GM12891 (cell line): ENCODE measurements at regions not wholly inside any gene's neighbourhood (a gene's known extent, or its start where the extent isn't known, plus 50 kb on each side); places are given as distances from the start of the nearest gene placed in this dataset.
"Not testable (repeated sequence)": the region's sequence is repeated elsewhere in the genome, so short reads cannot be mapped to it uniquely, and the experiment has no call there.

Experiments
- DNase-seq: peaks from one replicate; pipeline ENCODE4 v3.0.0; 2011; ENCODE audit warnings: low spot score; ENCODE audit not compliant: insufficient read length
- FAIRE-seq: peaks from 2 replicates; lab custom pipeline; 2011; peaks lifted over from hg19 to GRCh38; lab: Jason Lieb, UNC
- PAX5 ChIP-seq: IDR thresholded peaks from 2 replicates; pipeline ENCODE4 v1.6.1; 2011; ENCODE audit warnings: low read length, moderate library complexity, mild to moderate bottlenecking; ENCODE audit not compliant: insufficient read depth, severe bottlenecking
- POLR2A ChIP-seq: IDR thresholded peaks from 2 replicates; pipeline ENCODE4 v1.6.1; 2011; ENCODE audit warnings: low read depth, low read length, control low read depth
- POLR2AphosphoS5 ChIP-seq: IDR thresholded peaks from 2 replicates; pipeline ENCODE4 v1.6.1; 2011; ENCODE audit warnings: low read depth, low read length, control low read depth
- POU2F2 ChIP-seq: IDR thresholded peaks from 2 replicates; pipeline ENCODE4 v1.6.1; 2011; ENCODE audit warnings: low read depth, mild to moderate bottlenecking, control low read depth, low read length, moderate library complexity
- SPI1 ChIP-seq: IDR thresholded peaks from 2 replicates; pipeline ENCODE4 v1.6.1; 2011; ENCODE audit warnings: low read depth, low read length, control low read depth
- TAF1 ChIP-seq: IDR thresholded peaks from 2 replicates; pipeline ENCODE4 v1.6.1; 2011; ENCODE audit warnings: low read depth, low read length, control low read depth

DNA sequence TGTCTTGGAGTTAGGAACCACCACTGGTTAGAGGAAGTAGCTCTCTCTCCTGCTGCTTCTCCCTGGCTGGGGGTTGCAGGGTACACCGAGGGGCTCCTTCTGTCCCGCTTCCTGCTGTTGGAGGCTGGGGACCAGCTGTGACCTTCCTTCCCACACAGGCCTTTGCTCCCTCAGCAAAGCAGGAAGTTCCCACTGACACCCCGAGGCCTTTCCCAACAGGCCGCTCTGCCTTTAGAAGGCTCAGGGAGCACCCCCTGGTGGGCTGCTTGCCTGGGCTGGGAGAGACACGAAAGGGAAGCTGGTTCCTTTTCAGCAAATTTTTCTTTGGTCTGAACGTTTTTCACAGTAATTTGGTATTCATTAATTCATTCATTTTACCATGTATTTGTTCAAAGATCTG, 527.9 kb upstream of the B3GAT1 start:
- DNase-seq, result no peak
- no peak for TF ChIP-seq POLR2A
- TF ChIP-seq PAX5, result no peak
- TF ChIP-seq POU2F2, result no peak
- no peak for FAIRE-seq

GRCh38 chr11:134939031-134939430, 527.0 kb upstream of the B3GAT1 start:
- TF ChIP-seq SPI1 (no peak), POLR2AphosphoS5 (no peak), POLR2A (no peak), PAX5 (no peak), POU2F2 (no peak), TAF1 (no peak)
- no peak for FAIRE-seq
- DNase-seq, result no peak

DNA sequence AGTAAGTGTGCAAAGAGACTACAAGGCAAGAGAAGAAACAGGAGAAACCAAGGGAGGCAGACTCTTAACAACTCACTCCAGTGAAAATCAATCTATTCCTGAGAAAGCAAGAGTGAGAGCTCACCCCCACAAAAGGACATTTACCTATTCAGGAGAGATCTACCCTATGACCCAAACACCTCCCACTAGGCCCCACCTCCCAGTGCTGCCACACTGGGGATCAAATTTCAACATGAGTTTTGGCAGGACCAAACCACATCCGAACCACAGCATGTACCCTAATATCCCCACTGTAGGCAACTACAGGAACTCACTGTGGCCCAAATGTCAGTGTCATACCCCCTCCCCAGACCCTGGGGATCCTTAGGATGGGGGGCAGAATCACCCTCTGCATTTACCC, 526.2 kb upstream of the B3GAT1 start:
- FAIRE-seq (no peak), DNase-seq (no peak)
- no peak for TF ChIP-seq TAF1
- TF ChIP-seq SPI1, result no peak
- no peak for TF ChIP-seq PAX5
- TF ChIP-seq POLR2A, result no peak
- TF ChIP-seq POLR2AphosphoS5, result no peak
- no peak for TF ChIP-seq POU2F2

DNA sequence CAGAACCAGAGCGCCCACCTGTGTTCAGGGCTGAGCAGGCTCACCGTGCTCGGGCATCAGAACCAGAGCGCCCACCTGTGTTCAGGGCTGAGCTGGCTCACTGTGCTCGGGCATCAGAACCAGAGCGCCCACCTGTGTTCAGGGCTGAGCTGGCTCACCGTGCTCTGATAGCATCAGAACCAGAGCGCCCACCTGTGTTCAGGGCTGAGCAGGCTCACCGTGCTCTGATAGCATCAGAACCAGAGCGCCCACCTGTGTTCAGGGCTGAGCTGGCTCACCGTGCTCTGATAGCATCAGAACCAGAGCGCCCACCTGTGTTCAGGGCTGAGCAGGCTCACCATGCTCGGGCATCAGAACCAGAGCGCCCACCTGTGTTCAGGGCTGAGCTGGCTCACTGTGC, 525.2 kb upstream of the B3GAT1 start:
- not testable (repeated sequence) for FAIRE-seq, DNase-seq

DNA sequence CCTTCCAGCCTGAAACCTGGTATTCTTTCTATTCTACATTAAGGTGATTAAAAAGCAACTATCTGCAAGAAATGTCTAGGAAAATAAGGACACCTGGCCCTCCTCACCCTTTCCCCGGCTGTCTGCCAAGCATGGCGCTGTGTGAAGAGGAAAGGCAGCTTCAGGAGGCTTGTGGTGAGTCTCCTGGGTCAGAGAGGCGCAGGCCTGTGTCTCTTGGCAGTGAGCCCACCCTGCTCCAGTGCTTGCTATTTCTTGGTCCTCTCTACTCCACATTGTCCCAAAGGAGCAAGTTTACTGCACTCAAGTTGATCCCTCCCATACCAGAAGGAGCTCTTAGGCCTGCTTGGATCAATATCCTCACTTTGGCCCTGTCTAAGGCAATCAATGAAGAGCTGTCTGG, 520.7 kb upstream of the B3GAT1 start:
- TF ChIP-seq POLR2AphosphoS5 (no peak), TAF1 (no peak), SPI1 (no peak), POU2F2 (no peak), PAX5 (no peak), POLR2A (no peak)
- no peak for DNase-seq
- FAIRE-seq, result no peak

GRCh38 chr11:134925432-134925831, 513.4 kb upstream of the B3GAT1 start:
- FAIRE-seq, result peak; percentile 63
- TF ChIP-seq POLR2AphosphoS5 (no peak), POLR2A (no peak), PAX5 (no peak), SPI1 (no peak), TAF1 (no peak), POU2F2 (no peak)
- no peak for DNase-seq

- no peak for DNase-seq
- no peak for FAIRE-seq
- TF ChIP-seq POLR2A (no peak), TAF1 (no peak), POU2F2 (no peak), POLR2AphosphoS5 (no peak), PAX5 (no peak)
Measured at GRCh38 chr11:134923441-134923840, 511.4 kb upstream of the B3GAT1 start.

GRCh38 chr11:134921938-134922337, 509.9 kb upstream of the B3GAT1 start:
- TF ChIP-seq PAX5, result no peak
- TF ChIP-seq POLR2A, result no peak
- no peak for TF ChIP-seq POU2F2
- TF ChIP-seq SPI1, result no peak
- no peak for TF ChIP-seq TAF1
- TF ChIP-seq POLR2AphosphoS5, result no peak
- DNase-seq (no peak), FAIRE-seq (no peak)

DNA sequence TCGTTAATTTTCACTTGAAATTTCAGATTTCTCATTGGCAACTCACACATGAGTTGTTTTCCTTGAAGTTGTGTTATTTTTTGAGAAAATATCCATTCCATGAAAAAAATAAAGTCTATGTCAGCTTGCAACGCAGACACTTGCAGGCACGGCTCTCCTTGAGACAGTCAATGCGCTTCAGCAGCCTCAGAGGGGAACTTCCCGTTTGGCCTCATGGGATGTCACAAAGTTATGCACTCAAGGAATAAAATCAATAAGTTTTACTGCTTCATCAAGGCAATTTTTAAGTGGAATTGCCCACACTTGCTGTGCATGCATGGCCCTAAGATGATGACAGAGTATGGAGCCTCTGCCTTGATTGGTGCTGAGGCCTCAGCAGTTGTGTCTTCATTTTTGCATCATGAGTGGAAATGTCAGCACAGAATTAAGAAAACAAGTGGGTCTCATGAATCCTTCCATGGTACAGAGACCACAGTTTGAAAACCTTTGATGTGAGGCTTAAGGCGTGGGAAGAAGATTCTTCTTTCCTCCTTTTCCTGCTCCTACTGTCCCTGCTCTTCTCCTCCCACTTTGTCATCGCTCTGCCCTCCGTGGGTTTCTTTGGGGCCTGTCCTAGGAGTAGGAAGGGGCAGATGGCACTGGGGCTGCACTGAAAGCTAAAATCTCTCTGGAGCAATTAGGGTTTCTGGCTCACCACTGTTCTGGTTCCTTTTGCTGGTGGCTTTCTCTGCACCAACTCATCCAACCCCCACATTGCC, 509.0 kb upstream of the B3GAT1 start:
- DNase-seq, result no peak
- no peak for TF ChIP-seq SPI1
- TF ChIP-seq PAX5, result no peak
- no peak for TF ChIP-seq POLR2AphosphoS5
- no peak for TF ChIP-seq TAF1
- TF ChIP-seq POU2F2, result no peak
- TF ChIP-seq POLR2A, result no peak
- no peak for FAIRE-seq

- TF ChIP-seq POU2F2 (no peak), POLR2AphosphoS5 (no peak), POLR2A (no peak), SPI1 (no peak), TAF1 (no peak), PAX5 (no peak)
- FAIRE-seq, result no peak
- no peak for DNase-seq
Measured at GRCh38 chr11:134916421-134917213, 504.6 kb upstream of the B3GAT1 start.

DNA sequence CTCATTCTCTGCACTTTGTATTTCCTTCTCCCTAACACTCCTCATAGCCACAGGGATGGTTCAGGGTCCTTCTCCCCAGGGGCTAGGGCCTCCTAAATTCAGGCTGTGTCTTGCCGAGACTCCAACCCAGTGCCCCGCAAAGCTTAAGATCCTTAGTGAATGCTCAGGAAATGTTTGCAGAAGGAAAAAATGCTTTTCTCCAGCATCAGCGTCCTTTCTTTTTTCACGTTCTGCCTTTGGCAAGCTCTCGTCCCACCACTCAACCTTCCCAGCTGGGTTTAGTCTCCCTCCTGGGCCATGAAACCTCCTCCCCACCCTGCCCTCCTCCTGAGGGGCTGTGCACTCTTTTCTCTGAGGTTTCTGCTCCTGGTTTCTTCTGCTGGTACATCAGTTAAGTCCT, 503.8 kb upstream of the B3GAT1 start:
- DNase-seq (no peak), FAIRE-seq (no peak)
- TF ChIP-seq POU2F2 (no peak), POLR2AphosphoS5 (no peak), PAX5 (no peak), SPI1 (no peak), POLR2A (no peak), TAF1 (no peak)
